OCI-LY3 (cell line): ENCODE measurements at regions not wholly inside any gene's neighbourhood (a gene's known extent, or its start where the extent isn't known, plus 50 kb on each side); places are given as distances from the start of the nearest gene placed in this dataset.

ENCODE experiments used
- CTCF ChIP-seq: fragments of 200-600, 300-600 bp; sonication (generic); IDR thresholded peaks from 2 replicates; pipeline ENCODE4 v1.5.1; 2014; ENCODE audit warnings: antibody characterized with exemption, low read length, low read depth
- EZH2phosphoT487 ChIP-seq: fragments of 200-600 bp; shearing (Covaris generic); IDR thresholded peaks from 2 replicates; pipeline ENCODE4 v1.6.1; 2018; ENCODE audit warnings: antibody characterized with exemption, mixed run types, low read depth

GRCh38 chr2:62424899-62425298 is 81.1 kb downstream of the TMEM17 start:
- TF ChIP-seq EZH2phosphoT487 = no peak
- TF ChIP-seq CTCF = no peak
